IMR-90 (cell line): ENCODE measurements at regions not wholly inside any gene's neighbourhood (a gene's known extent, or its start where the extent isn't known, plus 50 kb on each side); places are given as distances from the start of the nearest gene placed in this dataset.

ENCODE experiments used
- BHLHE40 ChIP-seq: fragments of 150-350 bp; IDR thresholded peaks from 2 replicates; pipeline ENCODE4 v1.6.1; 2016; ENCODE audit warnings: mild to moderate bottlenecking, low read depth, low read length
- CEBPB ChIP-seq: IDR thresholded peaks from 2 replicates; pipeline ENCODE4 v1.6.1; 2012; ENCODE audit warnings: low read depth, low read length, improper control_type of control experiment
- FOS ChIP-seq: fragments of 150-350 bp; IDR thresholded peaks from 2 replicates; pipeline ENCODE4 v1.6.1; 2016; ENCODE audit warnings: low read depth, low read length
- MAFK ChIP-seq: IDR thresholded peaks from 2 replicates; pipeline ENCODE4 v1.6.1; 2012; ENCODE audit warnings: low read depth, low read length, improper control_type of control experiment
- MAZ ChIP-seq: IDR thresholded peaks from 2 replicates; pipeline ENCODE4 v1.6.1; 2012; ENCODE audit warnings: low read depth, mild to moderate bottlenecking, low read length, improper control_type of control experiment, moderate library complexity, borderline replicate concordance
- MXI1 ChIP-seq: IDR thresholded peaks from 2 replicates; pipeline ENCODE4 v1.6.1; 2012; ENCODE audit warnings: low read depth, mild to moderate bottlenecking, low read length, moderate library complexity, borderline replicate concordance
- NFE2L2 ChIP-seq: fragments of 150-350 bp; IDR thresholded peaks from 2 replicates; pipeline ENCODE4 v1.6.1; 2016; ENCODE audit warnings: low read depth, mild to moderate bottlenecking, low read length
- POLR2A ChIP-seq: IDR thresholded peaks from 2 replicates; pipeline ENCODE4 v1.6.1; 2012; ENCODE audit warnings: mild to moderate bottlenecking, low read depth, low read length
- RAD21 ChIP-seq: IDR thresholded peaks from 2 replicates; pipeline ENCODE4 v1.6.1; 2012; ENCODE audit warnings: low read length, improper control_type of control experiment
- RFX5 ChIP-seq: IDR thresholded peaks from 2 replicates; pipeline ENCODE4 v1.8.0; 2012; ENCODE audit warnings: low read depth, mild to moderate bottlenecking, low read length, moderate library complexity
- TF ChIP-seq, protein P1 (sequence below): conservative IDR thresholded peaks from 2 replicates; pipeline ENCODE4 v1.5.1; 2012; ENCODE audit warnings: mild to moderate bottlenecking, low read depth, low read length, improper control_type of control experiment
- TF ChIP-seq, protein P2 (sequence below): fragments of 150-350 bp; IDR thresholded peaks from 2 replicates; pipeline ENCODE4 v1.6.1; 2017; ENCODE audit warnings: mild to moderate bottlenecking, antibody characterized with exemption, low read length, low read depth
- TF ChIP-seq, protein P3 (sequence below): fragments of 150-350 bp; IDR thresholded peaks from 2 replicates; pipeline ENCODE4 v1.6.1; 2016; ENCODE audit warnings: low read depth, mild to moderate bottlenecking, low read length, moderate library complexity, borderline replicate concordance

DNA sequence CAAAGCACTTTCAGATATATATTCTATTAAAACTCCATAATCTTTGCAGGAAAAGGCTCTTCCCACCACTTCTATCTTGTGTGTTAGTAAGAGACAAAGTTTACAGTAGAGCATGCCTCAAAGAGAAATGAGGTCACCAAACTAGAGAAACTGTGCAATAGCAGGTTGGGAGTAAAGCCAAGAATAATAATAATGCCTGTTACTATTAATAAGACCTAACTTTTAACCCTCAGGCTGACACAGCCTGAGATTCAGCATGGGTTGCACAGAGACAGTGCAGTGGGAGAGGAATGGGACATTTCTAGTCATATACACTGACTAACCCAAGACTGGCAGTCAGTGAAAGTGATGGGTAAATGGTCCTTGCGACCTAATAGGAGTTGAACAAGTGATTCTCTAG is 320.2 kb upstream of the NFIA start:
- TF ChIP-seq, protein P1, sequence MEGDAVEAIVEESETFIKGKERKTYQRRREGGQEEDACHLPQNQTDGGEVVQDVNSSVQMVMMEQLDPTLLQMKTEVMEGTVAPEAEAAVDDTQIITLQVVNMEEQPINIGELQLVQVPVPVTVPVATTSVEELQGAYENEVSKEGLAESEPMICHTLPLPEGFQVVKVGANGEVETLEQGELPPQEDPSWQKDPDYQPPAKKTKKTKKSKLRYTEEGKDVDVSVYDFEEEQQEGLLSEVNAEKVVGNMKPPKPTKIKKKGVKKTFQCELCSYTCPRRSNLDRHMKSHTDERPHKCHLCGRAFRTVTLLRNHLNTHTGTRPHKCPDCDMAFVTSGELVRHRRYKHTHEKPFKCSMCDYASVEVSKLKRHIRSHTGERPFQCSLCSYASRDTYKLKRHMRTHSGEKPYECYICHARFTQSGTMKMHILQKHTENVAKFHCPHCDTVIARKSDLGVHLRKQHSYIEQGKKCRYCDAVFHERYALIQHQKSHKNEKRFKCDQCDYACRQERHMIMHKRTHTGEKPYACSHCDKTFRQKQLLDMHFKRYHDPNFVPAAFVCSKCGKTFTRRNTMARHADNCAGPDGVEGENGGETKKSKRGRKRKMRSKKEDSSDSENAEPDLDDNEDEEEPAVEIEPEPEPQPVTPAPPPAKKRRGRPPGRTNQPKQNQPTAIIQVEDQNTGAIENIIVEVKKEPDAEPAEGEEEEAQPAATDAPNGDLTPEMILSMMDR: no peak
- TF ChIP-seq BHLHE40 (no peak), MAFK (no peak), MXI1 (no peak), POLR2A (no peak), RAD21 (no peak), CEBPB (no peak), NFE2L2 (no peak), MAZ (no peak), RFX5 (no peak), FOS (no peak)
- TF ChIP-seq, protein P2, sequence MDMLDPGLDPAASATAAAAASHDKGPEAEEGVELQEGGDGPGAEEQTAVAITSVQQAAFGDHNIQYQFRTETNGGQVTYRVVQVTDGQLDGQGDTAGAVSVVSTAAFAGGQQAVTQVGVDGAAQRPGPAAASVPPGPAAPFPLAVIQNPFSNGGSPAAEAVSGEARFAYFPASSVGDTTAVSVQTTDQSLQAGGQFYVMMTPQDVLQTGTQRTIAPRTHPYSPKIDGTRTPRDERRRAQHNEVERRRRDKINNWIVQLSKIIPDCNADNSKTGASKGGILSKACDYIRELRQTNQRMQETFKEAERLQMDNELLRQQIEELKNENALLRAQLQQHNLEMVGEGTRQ: no peak
- TF ChIP-seq, protein P3, sequence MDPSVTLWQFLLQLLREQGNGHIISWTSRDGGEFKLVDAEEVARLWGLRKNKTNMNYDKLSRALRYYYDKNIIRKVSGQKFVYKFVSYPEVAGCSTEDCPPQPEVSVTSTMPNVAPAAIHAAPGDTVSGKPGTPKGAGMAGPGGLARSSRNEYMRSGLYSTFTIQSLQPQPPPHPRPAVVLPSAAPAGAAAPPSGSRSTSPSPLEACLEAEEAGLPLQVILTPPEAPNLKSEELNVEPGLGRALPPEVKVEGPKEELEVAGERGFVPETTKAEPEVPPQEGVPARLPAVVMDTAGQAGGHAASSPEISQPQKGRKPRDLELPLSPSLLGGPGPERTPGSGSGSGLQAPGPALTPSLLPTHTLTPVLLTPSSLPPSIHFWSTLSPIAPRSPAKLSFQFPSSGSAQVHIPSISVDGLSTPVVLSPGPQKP: no peak
